Endothelial cell of umbilical vein (primary cell): ENCODE measurements at regions not wholly inside any gene's neighbourhood (a gene's known extent, or its start where the extent isn't known, plus 50 kb on each side); places are given as distances from the start of the nearest gene placed in this dataset.

Experiments
- CTCF ChIP-seq, 2 donors: IDR thresholded peaks; 1 replicate in 1 of 2; 2 replicates in 1 of 2; pipeline ENCODE4 v1.5.1; 2011; ENCODE audit warnings: low read length in 2 of 2, mild to moderate bottlenecking in 2 of 2, moderate library complexity in 2 of 2, control low read depth in 1 of 2, inconsistent platforms in 1 of 2, low read depth in 1 of 2; ENCODE audit not compliant: insufficient read depth in 1 of 2; ENCODE audit errors: extremely low read depth in 1 of 2
- EZH2 ChIP-seq: IDR thresholded peaks from 2 replicates; pipeline ENCODE4 v1.6.1; 2012; ENCODE audit warnings: borderline replicate concordance, low read depth, mild to moderate bottlenecking, moderate library complexity, low read length, inconsistent platforms; ENCODE audit not compliant: severe bottlenecking
- FOS ChIP-seq: IDR thresholded peaks from 2 replicates; pipeline ENCODE4 v1.6.1; 2011; ENCODE audit warnings: mild to moderate bottlenecking, low read length, moderate library complexity, borderline replicate concordance; ENCODE audit not compliant: insufficient read depth
- MAX ChIP-seq: IDR thresholded peaks from 2 replicates; pipeline ENCODE4 v1.6.1; 2011; ENCODE audit not compliant: insufficient read depth, insufficient read length
- MYC ChIP-seq: IDR thresholded peaks from one replicate; pipeline ENCODE4 v1.6.1; 2011; ENCODE audit warnings: mild to moderate bottlenecking, low read depth, low read length
- POLR2A ChIP-seq: IDR thresholded peaks from 2 replicates; pipeline ENCODE4 v1.6.1; 2012; ENCODE audit warnings: low read depth, mild to moderate bottlenecking, control low read depth, low read length
- POLR2AphosphoS5 ChIP-seq: IDR thresholded peaks from 2 replicates; pipeline ENCODE4 v1.6.1; 2012; ENCODE audit warnings: low read depth, mild to moderate bottlenecking, control low read depth, low read length, moderate library complexity; ENCODE audit not compliant: insufficient read depth

- TF ChIP-seq POLR2A (no peak), EZH2 (no peak), CTCF (IDR thresholded peaks at IDR 0.05; ENCODE audit: extremely low read depth in 1 of 2, insufficient read depth in 1 of 2, low read depth in 1 of 2, low read length in 2 of 2) (no peak), FOS (no peak), POLR2AphosphoS5 (no peak), MYC (no peak), MAX (no peak)
These were observed 155.5 kb upstream of the RAD23B start for GRCh38 chr9:107127608-107128007.
